GM18909 (cell line): ENCODE measurements at regions not wholly inside any gene's neighbourhood (a gene's known extent, or its start where the extent isn't known, plus 50 kb on each side); places are given as distances from the start of the nearest gene placed in this dataset.
A peak's percentile ranks its signal among the peaks of the same experiment; 100 is the strongest.

ENCODE experiments used
- ATAC-seq: cut with Tn5 transposase; IDR thresholded peaks from one replicate; pipeline ENCODE4 v1.9.1; 2021; ENCODE audit warnings: mild to moderate bottlenecking; ENCODE audit not compliant: unreplicated experiment, poor library complexity

- ATAC-seq: no peak
These were observed 146.5 kb downstream of the SYK start for GRCh38 chr9:90948156-90948555.

DNA sequence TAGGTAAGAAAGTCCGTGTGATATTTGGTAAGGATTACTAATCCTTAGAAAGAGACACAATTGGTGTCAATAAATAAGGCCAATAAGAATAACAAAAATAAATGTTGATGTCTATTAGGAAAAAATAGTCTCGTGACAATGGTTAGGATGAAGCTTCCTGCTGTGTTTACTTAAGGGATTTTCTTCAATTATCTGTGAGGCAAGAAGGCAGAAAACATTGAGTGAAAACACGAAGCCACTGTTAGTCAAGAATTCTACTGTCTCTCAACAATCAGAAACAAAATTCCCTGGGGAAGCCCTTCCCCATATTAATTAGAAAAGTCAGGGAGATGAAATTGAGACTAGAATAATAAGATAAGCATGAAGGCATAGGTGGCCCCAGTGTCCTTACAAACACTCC lies 149.0 kb downstream of the SYK start:
- no peak for ATAC-seq

- no peak for ATAC-seq
These were observed 151.6 kb downstream of the SYK start for GRCh38 chr9:90953200-90953599.

GRCh38 chr9:90953805-90954204 lies 152.2 kb downstream of the SYK start:
- no peak for ATAC-seq

DNA sequence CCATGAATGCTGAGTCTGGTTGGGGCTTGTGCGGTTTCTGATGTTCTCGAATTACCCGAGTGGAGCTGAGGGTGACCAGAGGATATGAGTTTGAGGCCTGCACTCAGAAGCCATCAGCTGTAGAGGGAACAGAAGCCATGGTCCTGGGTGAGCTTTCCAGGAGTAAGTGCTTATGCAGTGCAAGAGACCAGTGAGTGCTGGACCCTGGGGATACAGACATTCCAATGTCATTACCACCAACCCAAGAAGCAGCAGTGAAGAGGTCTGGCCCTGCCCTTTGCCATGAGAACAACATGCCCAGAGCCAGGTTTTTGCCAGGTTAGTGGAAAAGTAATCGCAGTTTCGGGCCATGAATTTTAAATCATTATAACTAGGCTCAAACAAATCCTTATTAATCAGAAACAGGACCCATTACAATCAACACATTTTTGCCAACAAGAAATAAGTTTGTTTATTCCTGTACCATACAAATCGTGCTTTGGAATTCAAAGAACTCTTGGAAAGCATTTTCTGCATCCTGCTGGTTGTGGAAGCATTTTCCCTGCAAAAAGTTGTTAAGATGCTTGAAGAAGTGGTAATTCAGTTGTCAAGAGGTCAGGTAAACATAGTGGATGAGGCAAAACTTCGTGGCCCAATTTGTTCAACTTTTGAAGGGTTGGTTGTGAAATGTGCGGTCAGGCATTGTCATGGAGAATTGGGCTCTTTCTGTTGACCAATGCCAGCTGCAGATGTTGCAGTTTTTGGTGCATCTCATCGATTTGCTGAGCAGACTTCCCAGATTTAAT lies 154.6 kb downstream of the SYK start:
- ATAC-seq: no peak

GRCh38 chr9:90958328-90958727 lies 156.7 kb downstream of the SYK start:
- ATAC-seq: no peak

DNA sequence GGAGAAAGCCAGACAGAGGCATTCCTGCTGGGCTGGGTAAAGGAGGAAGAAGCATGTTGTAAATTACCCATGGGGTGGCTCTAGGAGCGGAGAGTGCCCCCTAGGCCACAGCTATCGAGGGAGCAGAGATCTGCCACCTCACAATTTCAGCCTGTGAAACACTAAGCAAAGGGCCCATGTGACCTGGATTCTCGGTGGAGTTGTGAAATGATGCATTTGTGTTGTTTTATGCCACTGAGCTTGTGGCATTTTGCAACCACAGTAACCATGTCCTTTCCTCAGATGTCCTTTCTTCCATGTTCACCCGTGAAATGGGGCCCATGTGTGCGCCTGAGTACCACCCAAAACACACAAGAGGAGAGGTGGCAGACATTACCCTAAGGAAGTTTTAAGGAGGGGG lies 159.3 kb downstream of the SYK start:
- ATAC-seq: no peak

DNA sequence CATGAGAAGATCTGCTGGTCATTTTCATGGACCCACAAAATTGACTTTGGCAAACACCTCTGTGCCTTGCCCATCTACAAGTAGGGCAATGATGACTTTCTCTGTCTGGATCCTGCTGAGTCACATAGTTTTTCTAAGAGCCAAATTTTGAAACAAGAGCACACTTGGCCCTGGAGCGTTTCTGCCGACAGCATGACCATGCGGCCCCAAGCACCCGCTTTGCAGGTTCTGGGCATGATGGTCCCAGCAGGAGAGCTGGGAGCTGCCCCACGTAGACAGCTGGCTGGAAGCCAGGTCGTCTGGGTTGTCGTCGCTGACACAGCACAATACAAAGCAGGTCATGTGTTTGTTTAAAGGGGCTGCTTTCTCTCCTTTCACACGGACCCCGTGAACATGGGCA lies 159.8 kb downstream of the SYK start:
- no peak for ATAC-seq

GRCh38 chr9:90964101-90965020 lies 162.7 kb downstream of the SYK start:
- no peak for ATAC-seq

DNA sequence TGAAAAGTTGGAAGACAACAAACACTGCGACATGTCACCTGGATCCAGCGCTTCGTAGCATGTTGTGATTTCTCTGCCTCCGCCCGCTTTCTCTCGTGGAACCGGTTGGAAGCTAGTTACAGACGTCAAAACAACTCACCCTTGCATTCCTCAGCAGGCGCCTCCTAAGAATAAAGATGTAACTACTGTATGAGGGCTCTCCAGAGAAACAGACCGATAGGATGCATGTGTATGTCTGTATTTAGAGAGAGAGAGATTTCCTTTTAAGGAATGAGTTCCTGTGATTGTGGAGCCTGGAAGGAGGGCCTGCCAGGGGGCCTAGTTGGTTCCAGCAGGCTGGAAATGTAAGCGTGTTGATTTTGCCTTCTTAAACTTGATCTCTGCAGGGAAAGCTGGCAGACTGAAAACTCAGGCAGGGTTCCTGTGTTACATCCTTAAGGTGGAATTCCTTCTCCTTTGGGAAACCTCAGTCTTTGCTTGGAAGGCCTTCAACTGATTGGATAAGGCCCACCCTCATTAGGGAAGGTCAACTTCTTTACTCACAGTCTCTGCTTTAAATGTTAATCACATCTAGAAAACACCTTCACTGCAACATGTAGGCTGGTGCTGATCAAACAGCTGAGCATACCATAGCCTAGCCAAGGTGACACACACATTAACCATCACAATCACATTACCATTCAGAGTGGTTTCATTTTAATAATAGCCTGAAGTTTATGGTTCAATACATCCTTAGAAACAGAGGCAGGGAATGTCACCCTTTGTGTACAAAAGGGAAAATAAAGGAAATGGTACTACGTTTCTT lies 163.8 kb downstream of the SYK start:
- ATAC-seq: no peak

- no peak for ATAC-seq
These were observed 164.3 kb downstream of the SYK start for GRCh38 chr9:90966031-90966290.

DNA sequence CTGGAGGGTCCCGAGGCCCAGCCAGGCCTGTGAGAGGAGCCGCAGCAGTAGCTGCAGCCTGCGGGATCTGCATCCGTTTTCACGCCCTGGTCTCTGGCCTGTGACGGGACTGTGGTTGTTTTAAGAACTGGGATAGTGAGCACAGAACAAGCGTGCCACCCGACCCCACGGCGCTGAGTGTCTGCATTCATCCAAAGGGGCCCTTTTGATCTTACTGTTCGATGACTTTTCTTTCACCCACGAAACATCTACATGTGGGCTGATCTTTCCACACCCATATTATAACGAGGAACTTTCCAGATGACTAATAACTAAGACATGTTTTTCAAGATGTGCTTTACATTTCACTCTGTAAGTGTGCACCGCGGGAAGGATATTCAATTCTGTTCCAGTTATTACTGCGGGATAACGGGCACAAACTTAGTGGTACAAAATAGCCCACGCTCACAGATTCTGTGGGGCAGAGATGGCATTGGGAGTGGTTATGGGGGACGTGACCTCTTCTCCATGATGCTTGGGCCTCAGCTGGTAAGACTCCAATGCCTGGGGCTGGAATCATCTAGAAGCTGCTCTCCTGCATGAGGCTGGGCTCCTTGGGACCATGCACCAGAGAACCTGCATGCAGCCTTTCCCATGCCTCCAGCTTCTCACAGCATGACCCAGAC lies 165.0 kb downstream of the SYK start:
- ATAC-seq: no peak

GRCh38 chr9:90967145-90967538 lies 165.5 kb downstream of the SYK start:
- ATAC-seq: no peak

DNA sequence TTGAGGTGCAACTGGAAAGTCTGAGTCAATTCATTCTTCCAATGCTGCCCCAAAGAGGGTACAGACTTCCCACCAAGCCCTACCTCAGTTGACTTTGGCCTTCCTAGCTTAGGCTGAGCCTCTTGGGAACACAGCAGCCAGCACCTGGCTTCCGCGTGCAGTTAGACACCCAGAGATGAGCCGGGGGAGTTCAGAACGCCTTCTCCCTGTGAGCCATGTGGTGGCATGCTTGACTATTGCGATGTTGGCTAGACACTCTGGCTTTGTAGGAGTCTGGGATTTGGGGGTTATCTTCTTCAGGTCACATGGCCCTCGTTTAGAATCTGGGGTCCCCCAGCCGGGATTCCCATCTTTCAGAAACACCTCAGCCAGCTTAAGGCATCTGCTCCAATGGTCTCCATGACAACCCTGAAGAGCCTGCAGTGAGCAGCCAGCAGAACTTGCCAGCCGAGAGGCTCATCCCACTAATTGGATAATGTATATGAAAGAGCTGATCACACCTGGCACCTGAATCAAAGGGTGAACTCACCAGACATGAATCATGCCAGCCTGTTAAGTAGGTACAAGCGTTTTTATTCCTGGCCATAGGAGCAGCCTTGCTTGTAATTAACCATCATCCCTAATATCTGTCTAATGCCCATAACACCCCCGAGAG lies 167.5 kb downstream of the SYK start:
- no peak for ATAC-seq

DNA sequence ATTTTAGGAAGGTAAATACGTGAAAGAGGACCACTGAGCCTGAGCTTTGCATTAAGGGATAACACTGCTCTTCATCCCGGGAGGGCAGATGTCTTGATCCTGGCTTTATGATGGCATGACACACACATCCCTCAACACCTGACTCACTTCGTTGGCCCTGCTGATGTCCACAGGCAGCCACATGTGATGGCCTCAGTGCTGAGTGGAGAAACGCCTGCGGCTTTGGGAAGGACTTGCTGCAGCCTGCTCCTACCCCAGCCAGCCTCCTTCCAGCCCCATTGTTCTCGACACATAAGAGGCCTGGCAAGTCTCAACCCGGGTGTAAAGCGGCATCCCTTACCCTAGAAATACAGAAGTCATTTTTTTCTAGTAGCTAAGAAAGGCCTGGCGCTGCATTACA lies 169.0 kb downstream of the SYK start:
- no peak for ATAC-seq

- peak; percentile 58 for ATAC-seq
These were observed 170.4 kb downstream of the SYK start for GRCh38 chr9:90972057-90972456.

DNA sequence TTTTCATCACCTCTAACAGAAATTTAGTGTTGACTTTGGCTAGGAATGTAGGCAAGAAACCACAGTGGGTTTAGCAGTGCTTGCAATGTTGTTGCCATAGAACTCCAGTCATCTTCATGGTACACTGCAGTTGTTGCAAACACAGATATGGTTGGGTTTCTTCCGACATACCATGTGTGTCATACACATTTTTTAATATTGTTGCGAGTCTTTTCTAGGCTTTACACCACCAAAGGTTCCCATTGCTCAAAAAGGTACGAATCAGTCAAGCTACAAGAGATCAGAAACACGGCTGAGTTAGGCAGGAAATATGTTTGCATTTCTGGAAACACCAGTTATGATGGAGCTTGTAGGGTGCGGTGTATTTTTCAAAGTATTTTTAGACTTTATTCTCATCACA lies 172.4 kb downstream of the SYK start:
- no peak for ATAC-seq

DNA sequence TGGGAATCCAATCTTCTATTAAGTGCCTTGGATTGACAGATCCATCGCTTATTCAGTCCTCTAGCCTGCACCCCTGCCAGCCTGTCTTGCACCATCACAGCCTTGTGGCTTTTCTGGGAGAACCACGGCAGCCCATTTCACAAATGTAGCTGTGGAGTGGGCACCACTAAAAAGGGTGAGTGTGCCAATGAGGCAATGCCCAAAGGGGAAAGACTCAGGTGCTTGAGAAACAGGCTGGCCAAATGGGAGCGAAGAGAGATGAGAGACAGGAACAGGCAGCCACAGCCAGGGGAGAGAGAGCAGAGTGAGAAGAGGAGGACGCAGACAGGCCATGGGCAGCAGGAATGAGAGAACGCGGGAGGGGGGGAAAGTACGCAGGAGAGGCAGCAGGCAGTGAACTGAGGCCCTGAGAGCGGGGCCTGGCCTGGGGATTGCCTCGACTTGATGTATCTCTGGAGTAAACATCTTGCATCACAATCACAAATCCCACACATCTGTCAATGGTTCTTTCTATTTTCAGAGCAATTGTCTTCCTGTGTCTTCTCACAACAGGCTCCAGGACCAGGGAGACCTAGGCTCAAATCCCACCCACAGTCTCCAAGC lies 173.1 kb downstream of the SYK start:
- ATAC-seq: no peak

- ATAC-seq: no peak
These were observed 174.3 kb downstream of the SYK start for GRCh38 chr9:90975781-90976538.
